ENCODE measurements at regions not wholly inside any gene's neighbourhood (a gene's known extent, or its start where the extent isn't known, plus 50 kb on each side); places are given as distances from the start of the nearest gene placed in this dataset.

DNA sequence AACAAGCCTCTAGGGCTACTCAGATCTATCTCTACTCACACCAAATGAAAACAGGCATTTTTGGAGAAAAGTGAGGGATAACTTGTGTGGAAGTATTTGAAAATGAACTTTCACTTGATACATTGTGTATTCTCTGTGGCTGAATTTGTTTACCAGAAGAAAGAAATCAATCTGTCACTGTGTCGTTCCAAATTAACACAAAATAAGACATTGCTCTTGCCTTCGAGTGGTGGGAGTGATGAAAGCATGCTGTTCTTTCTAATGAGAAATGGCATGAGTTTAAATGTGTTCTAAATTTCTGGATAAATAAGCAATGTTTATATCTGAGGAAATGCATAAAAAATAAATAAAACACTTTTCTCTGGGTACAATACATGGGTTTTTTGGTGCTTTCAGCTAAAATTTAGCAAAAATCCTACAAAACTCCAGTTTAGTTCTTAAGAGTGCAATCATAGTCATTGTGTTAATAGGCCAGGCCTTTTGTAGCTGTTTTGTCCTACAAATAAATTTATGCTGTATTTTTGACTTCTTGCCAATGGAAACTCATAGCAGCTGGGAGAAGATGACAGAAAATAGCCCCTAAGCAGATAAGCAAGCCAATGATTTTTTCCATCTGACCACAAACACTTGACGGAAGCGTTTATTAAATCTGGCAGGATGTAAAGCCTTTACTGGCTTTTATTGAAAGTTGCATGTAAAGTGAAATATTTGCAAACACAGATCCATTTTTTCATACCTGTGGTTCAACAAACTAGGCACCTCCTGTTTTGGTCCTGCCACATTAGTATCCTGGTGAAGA is 1064.1 kb upstream of the GHITM start:
- no peak overlapping the region for H3K27ac ChIP-seq (ENCODE audit: low read depth, low read length)
- no peak overlapping the region for H3K4me3 ChIP-seq (ENCODE audit: insufficient read depth, low read length, poor library complexity, severe bottlenecking)
- TF ChIP-seq, protein P1, sequence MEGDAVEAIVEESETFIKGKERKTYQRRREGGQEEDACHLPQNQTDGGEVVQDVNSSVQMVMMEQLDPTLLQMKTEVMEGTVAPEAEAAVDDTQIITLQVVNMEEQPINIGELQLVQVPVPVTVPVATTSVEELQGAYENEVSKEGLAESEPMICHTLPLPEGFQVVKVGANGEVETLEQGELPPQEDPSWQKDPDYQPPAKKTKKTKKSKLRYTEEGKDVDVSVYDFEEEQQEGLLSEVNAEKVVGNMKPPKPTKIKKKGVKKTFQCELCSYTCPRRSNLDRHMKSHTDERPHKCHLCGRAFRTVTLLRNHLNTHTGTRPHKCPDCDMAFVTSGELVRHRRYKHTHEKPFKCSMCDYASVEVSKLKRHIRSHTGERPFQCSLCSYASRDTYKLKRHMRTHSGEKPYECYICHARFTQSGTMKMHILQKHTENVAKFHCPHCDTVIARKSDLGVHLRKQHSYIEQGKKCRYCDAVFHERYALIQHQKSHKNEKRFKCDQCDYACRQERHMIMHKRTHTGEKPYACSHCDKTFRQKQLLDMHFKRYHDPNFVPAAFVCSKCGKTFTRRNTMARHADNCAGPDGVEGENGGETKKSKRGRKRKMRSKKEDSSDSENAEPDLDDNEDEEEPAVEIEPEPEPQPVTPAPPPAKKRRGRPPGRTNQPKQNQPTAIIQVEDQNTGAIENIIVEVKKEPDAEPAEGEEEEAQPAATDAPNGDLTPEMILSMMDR (IDR thresholded peaks at IDR 0.05; ENCODE audit: insufficient read depth, low read length, poor library complexity, severe bottlenecking): no peak
- TF ChIP-seq EZH2phosphoT487 (conservative IDR thresholded peaks at IDR 0.05; ENCODE audit: low read length): no peak
- no peaks in the 10 kb centered on the region for H3K9me3 ChIP-seq (ENCODE audit: insufficient read depth, low read length)
- no peak overlapping the region for H3K9ac ChIP-seq (ENCODE audit: low read length)
- H3K36me3 ChIP-seq (ENCODE audit: low read length): no peaks in the 10 kb centered on the region
- no peaks in the 10 kb centered on the region for H3K27me3 ChIP-seq (ENCODE audit: low read length)
- no peaks in the 10 kb centered on the region for H3F3A ChIP-seq (ENCODE audit: insufficient read depth)
- no peak overlapping the region for H2AFZ ChIP-seq (ENCODE audit: low read depth, low read length, severe bottlenecking)
- no peaks in the 10 kb centered on the region for H3K9me2 ChIP-seq (replicated peaks; ENCODE audit: insufficient read depth, low read length)
- H3K79me2 ChIP-seq (ENCODE audit: insufficient read depth, low read length): no peaks in the 10 kb centered on the region
- H4K20me1 ChIP-seq (ENCODE audit: low read depth, low read length): no peaks in the 10 kb centered on the region
- H3K4me2 ChIP-seq (ENCODE audit: low read depth, low read length, poor library complexity, severe bottlenecking): no peak overlapping the region

GRCh38 chr10:83075815-83076355 is 1063.4 kb upstream of the GHITM start:
- TF ChIP-seq EZH2phosphoT487 (conservative IDR thresholded peaks at IDR 0.05; ENCODE audit: low read length): no peak
- TF ChIP-seq, protein P1 (IDR thresholded peaks at IDR 0.05; ENCODE audit: insufficient read depth, low read length, poor library complexity, severe bottlenecking): no peak

DNA sequence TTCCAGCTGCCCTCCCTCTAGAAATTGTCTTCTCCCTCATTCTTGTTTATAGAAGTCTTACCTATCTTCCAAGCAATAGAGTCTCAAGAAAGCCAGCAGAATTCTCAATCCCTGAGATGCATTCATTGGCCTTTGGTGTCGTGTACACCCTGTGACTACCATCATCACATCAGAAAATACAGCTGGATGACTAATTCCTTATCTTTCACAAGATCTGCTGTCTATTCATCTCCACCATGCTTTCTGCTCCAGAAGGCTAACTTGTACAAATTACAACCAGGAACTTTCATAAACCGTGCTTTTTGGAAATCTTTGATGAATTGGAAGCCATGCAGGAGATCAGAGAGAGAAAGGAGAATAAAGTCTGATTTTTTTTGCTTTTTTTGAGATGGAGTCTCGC is 1062.9 kb upstream of the GHITM start:
- Histone ChIP-seq H3K36me3 (ENCODE audit: low read length) (no peaks in the 10 kb centered on the region), H3K79me2 (ENCODE audit: insufficient read depth, low read length) (no peaks in the 10 kb centered on the region), H3K9ac (ENCODE audit: low read length) (no peak overlapping the region), H3F3A (ENCODE audit: insufficient read depth) (no peaks in the 10 kb centered on the region), H3K4me3 (ENCODE audit: insufficient read depth, low read length, poor library complexity, severe bottlenecking) (no peak overlapping the region), H3K9me2 (replicated peaks; ENCODE audit: insufficient read depth, low read length) (no peaks in the 10 kb centered on the region), H3K27ac (ENCODE audit: low read depth, low read length) (no peak overlapping the region), H2AFZ (ENCODE audit: low read depth, low read length, severe bottlenecking) (no peak overlapping the region), H3K4me2 (ENCODE audit: low read depth, low read length, poor library complexity, severe bottlenecking) (no peak overlapping the region), H4K20me1 (ENCODE audit: low read depth, low read length) (no peaks in the 10 kb centered on the region), H3K27me3 (ENCODE audit: low read length) (no peaks in the 10 kb centered on the region), H3K9me3 (ENCODE audit: insufficient read depth, low read length) (no peaks in the 10 kb centered on the region)
- no peak for TF ChIP-seq EZH2phosphoT487 (conservative IDR thresholded peaks at IDR 0.05; ENCODE audit: low read length)
- TF ChIP-seq, protein P1 (IDR thresholded peaks at IDR 0.05; ENCODE audit: insufficient read depth, low read length, poor library complexity, severe bottlenecking): no peak

More at GRCh38 chr10:83075815-83076355, 1063.4 kb upstream of the GHITM start:
- Histone ChIP-seq H3K9me3 (ENCODE audit: insufficient read depth, low read length) (no peaks in the 10 kb centered on the region), H2AFZ (ENCODE audit: low read depth, low read length, severe bottlenecking) (no peak overlapping the region), H3K79me2 (ENCODE audit: insufficient read depth, low read length) (no peaks in the 10 kb centered on the region), H3K9me2 (replicated peaks; ENCODE audit: insufficient read depth, low read length) (no peaks in the 10 kb centered on the region), H3K27me3 (ENCODE audit: low read length) (no peaks in the 10 kb centered on the region), H4K20me1 (ENCODE audit: low read depth, low read length) (no peaks in the 10 kb centered on the region), H3K4me2 (ENCODE audit: low read depth, low read length, poor library complexity, severe bottlenecking) (no peak overlapping the region), H3K27ac (ENCODE audit: low read depth, low read length) (no peak overlapping the region), H3F3A (ENCODE audit: insufficient read depth) (no peaks in the 10 kb centered on the region), H3K36me3 (ENCODE audit: low read length) (no peaks in the 10 kb centered on the region), H3K9ac (ENCODE audit: low read length) (no peak overlapping the region), H3K4me3 (ENCODE audit: insufficient read depth, low read length, poor library complexity, severe bottlenecking) (no peak overlapping the region)

Data from SU-DHL-6 (cell line).